DOHH2 (cell line): ENCODE measurements at regions not wholly inside any gene's neighbourhood (a gene's known extent, or its start where the extent isn't known, plus 50 kb on each side); places are given as distances from the start of the nearest gene placed in this dataset.

ENCODE experiments used
- H3F3A ChIP-seq: fragments of 200-600 bp; sonication (generic), shearing (Covaris generic); 2 replicates; pipeline ENCODE4 v1.6.0; 2016; ENCODE audit warnings: antibody characterized with exemption, mild to moderate bottlenecking; ENCODE audit not compliant: control insufficient read depth, insufficient read depth
- H3K27ac ChIP-seq: fragments of 200-600 bp; sonication (generic); 2 replicates; pipeline ENCODE4 v1.5.1; 2014; ENCODE audit warnings: low read depth, mild to moderate bottlenecking, low read length, moderate library complexity
- H3K27me3 ChIP-seq: fragments of 200-600 bp; sonication (generic); 2 replicates; pipeline ENCODE4 v1.6.1; 2014; ENCODE audit warnings: mild to moderate bottlenecking, low read length, mixed read lengths; ENCODE audit not compliant: control insufficient read depth
- H3K36me3 ChIP-seq: fragments of 200-600 bp; sonication (generic); 2 replicates; pipeline ENCODE4 v1.6.1; 2014; ENCODE audit warnings: mild to moderate bottlenecking, low read length, moderate library complexity, mixed read lengths; ENCODE audit not compliant: control insufficient read depth
- H3K4me1 ChIP-seq: fragments of 200-600 bp; sonication (generic); 2 replicates; pipeline ENCODE4 v1.6.1; 2014; ENCODE audit warnings: mild to moderate bottlenecking, low read length, mixed read lengths; ENCODE audit not compliant: control insufficient read depth
- H3K4me2 ChIP-seq: fragments of 200-600 bp; sonication (generic); 2 replicates; pipeline ENCODE4 v1.6.0; 2014; ENCODE audit warnings: mild to moderate bottlenecking, low read length, moderate library complexity
- H3K4me3 ChIP-seq: fragments of 200-600 bp; sonication (generic); 2 replicates; pipeline ENCODE4 v1.5.1; 2014; ENCODE audit warnings: mild to moderate bottlenecking, low read length, mixed read lengths
- H3K79me2 ChIP-seq: fragments of 200-600 bp; sonication (generic); 2 replicates; pipeline ENCODE4 v1.6.1; 2014; ENCODE audit warnings: mild to moderate bottlenecking, low read length, mixed read lengths; ENCODE audit not compliant: control insufficient read depth
- H3K9me2 ChIP-seq: fragments of 200-600 bp; sonication (generic); replicated peaks from 2 replicates; pipeline ENCODE4 v1.6.1; 2014; ENCODE audit warnings: mild to moderate bottlenecking, low read length, mixed read lengths; ENCODE audit not compliant: control insufficient read depth
- H3K9me3 ChIP-seq: fragments of 200-600 bp; sonication (generic); 2 replicates; pipeline ENCODE4 v1.6.1; 2014; ENCODE audit warnings: antibody characterized with exemption, low read length, mixed read lengths; ENCODE audit not compliant: control insufficient read depth, insufficient read depth
- H4K20me1 ChIP-seq: fragments of 200-600 bp; sonication (generic); 2 replicates; pipeline ENCODE4 v1.6.0; 2014; ENCODE audit warnings: low read depth, mild to moderate bottlenecking, antibody characterized with exemption, low read length, moderate library complexity; ENCODE audit not compliant: control insufficient read depth, insufficient read depth
- EZH2phosphoT487 ChIP-seq: fragments of 200-600 bp; sonication (generic); IDR thresholded peaks from 2 replicates; pipeline ENCODE4 v1.6.1; 2017; ENCODE audit warnings: borderline replicate concordance, mild to moderate bottlenecking, antibody characterized with exemption, low read length, moderate library complexity, mixed read lengths
- TF ChIP-seq, protein P1 (sequence below): fragments of 200-600 bp; sonication (generic); IDR thresholded peaks from one replicate; pipeline ENCODE4 v1.5.1; 2014; ENCODE audit warnings: antibody characterized with exemption, mild to moderate bottlenecking, low read depth, low read length; ENCODE audit not compliant: poor library complexity, severe bottlenecking

DNA sequence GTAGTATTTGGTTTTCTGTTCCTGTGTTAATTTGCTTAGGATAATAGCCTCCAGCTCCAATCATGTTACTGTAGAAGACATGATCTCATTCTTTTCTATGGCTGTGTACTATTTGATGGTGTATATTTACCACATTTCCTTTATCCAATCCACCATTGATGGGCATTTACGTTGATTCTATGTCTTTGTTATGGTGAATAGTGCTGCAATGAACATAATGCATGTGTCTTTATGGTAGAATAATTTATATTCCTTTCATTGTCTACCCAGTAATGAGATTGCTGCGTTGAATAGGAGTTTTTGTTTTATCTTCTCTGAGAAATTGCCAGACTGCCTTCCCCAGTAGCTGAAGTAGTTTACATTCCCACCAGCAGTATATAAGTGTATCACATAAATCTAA is 538.8 kb downstream of the LRRIQ3 start:
- Histone ChIP-seq H3K79me2 (no peaks in the 10 kb centered on the region), H4K20me1 (no peaks in the 10 kb centered on the region), H3K36me3 (no peaks in the 10 kb centered on the region), H3K27me3 (no peaks in the 10 kb centered on the region), H3K4me2 (no peak overlapping the region), H3K9me3 (no peaks in the 10 kb centered on the region), H3K4me3 (no peak overlapping the region), H3K4me1 (no peaks in the 10 kb centered on the region), H3F3A (no peaks in the 10 kb centered on the region), H3K9me2 (no peaks in the 10 kb centered on the region), H3K27ac (no peak overlapping the region)
- TF ChIP-seq EZH2phosphoT487 = no peak
- TF ChIP-seq, protein P1, sequence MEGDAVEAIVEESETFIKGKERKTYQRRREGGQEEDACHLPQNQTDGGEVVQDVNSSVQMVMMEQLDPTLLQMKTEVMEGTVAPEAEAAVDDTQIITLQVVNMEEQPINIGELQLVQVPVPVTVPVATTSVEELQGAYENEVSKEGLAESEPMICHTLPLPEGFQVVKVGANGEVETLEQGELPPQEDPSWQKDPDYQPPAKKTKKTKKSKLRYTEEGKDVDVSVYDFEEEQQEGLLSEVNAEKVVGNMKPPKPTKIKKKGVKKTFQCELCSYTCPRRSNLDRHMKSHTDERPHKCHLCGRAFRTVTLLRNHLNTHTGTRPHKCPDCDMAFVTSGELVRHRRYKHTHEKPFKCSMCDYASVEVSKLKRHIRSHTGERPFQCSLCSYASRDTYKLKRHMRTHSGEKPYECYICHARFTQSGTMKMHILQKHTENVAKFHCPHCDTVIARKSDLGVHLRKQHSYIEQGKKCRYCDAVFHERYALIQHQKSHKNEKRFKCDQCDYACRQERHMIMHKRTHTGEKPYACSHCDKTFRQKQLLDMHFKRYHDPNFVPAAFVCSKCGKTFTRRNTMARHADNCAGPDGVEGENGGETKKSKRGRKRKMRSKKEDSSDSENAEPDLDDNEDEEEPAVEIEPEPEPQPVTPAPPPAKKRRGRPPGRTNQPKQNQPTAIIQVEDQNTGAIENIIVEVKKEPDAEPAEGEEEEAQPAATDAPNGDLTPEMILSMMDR = no peak

DNA sequence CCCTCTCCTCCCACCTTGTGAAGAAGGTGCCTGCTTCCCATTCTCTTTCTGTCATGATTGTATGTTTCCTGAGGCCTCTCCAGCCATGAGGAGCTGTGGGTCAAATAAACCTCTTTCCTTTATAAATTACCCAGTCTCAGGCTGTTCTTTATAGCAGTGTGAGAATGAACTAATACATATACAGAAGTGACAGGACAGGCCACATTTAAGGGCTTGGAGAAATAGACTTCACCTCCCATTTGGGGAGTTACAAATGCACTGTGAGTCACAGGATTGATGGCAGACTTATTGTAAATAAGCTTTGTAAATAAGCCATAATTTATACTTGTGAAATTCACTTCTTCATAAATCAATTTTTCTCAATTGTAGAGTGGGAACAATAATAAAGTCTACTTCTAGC is 543.3 kb downstream of the LRRIQ3 start:
- H3K36me3 ChIP-seq = no peaks in the 10 kb centered on the region
- H3K9me3 ChIP-seq = no peaks in the 10 kb centered on the region
- H4K20me1 ChIP-seq = no peaks in the 10 kb centered on the region
- TF ChIP-seq, protein P1 = no peak
- no peak for TF ChIP-seq EZH2phosphoT487
- H3K27me3 ChIP-seq = no peaks in the 10 kb centered on the region
- no peak overlapping the region for H3K4me2 ChIP-seq
- no peaks in the 10 kb centered on the region for H3K4me1 ChIP-seq
- no peaks in the 10 kb centered on the region for H3F3A ChIP-seq
- H3K79me2 ChIP-seq = no peaks in the 10 kb centered on the region
- no peak overlapping the region for H3K4me3 ChIP-seq
- H3K27ac ChIP-seq = no peak overlapping the region
- no peaks in the 10 kb centered on the region for H3K9me2 ChIP-seq

DNA sequence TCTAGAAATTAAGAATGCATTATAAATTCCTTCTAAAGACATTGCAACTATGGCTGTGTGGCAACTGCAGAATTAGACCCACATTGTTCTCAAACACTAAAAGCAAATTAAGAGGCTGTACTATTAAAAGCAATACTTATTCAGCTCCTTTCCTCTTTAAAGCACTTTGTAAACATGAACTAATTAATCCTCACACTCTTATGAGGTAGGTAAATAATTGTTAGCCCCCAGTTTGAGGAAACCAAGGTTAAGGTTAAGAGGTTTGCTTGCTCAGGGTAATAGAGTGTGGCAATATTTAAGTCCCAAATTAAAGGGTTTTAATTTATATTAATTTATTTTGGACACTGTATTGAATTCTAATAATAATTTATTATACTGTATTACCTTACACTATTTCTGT is 553.8 kb downstream of the LRRIQ3 start:
- no peaks in the 10 kb centered on the region for H3F3A ChIP-seq
- H3K9me2 ChIP-seq = no peaks in the 10 kb centered on the region
- no peak overlapping the region for H3K27ac ChIP-seq
- no peak for TF ChIP-seq EZH2phosphoT487
- TF ChIP-seq, protein P1 = no peak
- no peak overlapping the region for H3K4me2 ChIP-seq
- no peaks in the 10 kb centered on the region for H3K9me3 ChIP-seq
- no peaks in the 10 kb centered on the region for H3K36me3 ChIP-seq
- no peak overlapping the region for H3K4me3 ChIP-seq
- H3K4me1 ChIP-seq = no peaks in the 10 kb centered on the region
- H3K27me3 ChIP-seq = no peaks in the 10 kb centered on the region
- H3K79me2 ChIP-seq = no peaks in the 10 kb centered on the region
- H4K20me1 ChIP-seq = no peaks in the 10 kb centered on the region

DNA sequence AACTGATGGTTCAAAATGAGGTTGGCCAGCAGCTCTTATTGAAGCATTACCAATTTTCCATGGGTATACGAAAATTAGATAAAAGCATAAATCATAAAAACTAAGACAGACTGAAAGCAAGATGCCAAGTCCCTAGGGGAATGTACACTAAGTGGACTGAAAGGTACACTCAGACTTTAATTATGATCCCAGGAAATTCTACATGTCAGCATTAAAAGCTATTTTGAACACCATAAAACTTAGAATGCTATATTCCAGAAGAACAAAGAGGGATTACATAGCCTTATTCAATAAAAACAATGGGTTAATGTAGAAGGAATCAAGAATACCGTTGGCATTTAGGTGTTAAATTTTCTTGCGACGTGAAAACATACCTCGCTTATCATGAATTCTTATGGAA is 558.5 kb downstream of the LRRIQ3 start:
- no peak for TF ChIP-seq EZH2phosphoT487
- TF ChIP-seq, protein P1 = no peak
- Histone ChIP-seq H3K27me3 (no peaks in the 10 kb centered on the region), H3K9me3 (no peaks in the 10 kb centered on the region), H3K27ac (no peak overlapping the region), H3K4me3 (no peak overlapping the region), H3K4me1 (no peaks in the 10 kb centered on the region), H4K20me1 (no peaks in the 10 kb centered on the region), H3K4me2 (no peak overlapping the region), H3K9me2 (no peaks in the 10 kb centered on the region), H3F3A (no peaks in the 10 kb centered on the region), H3K79me2 (no peaks in the 10 kb centered on the region), H3K36me3 (no peaks in the 10 kb centered on the region)
